H9 (cell line): ENCODE measurements at regions not wholly inside any gene's neighbourhood (a gene's known extent, or its start where the extent isn't known, plus 50 kb on each side); places are given as distances from the start of the nearest gene placed in this dataset.

ENCODE experiments used
- DNase-seq: peaks from one replicate; pipeline ENCODE4 v3.0.0-alpha.2; 2017
- H2AFZ ChIP-seq: one replicate; pipeline ENCODE4 v1.6.1; 2013; ENCODE audit warnings: mild to moderate bottlenecking, low read length, control low read depth, moderate library complexity
- H2AK5ac ChIP-seq: 2 replicates; pipeline ENCODE4 v1.6.1; 2013; ENCODE audit warnings: low read length, control low read depth, mixed read lengths; ENCODE audit not compliant: insufficient read length
- H2BK120ac ChIP-seq: one replicate; pipeline ENCODE4 v1.6.1; 2013; ENCODE audit warnings: low read depth, mild to moderate bottlenecking, low read length, control low read depth, inconsistent platforms; ENCODE audit not compliant: poor library complexity, severe bottlenecking
- H2BK12ac ChIP-seq: 2 replicates; pipeline ENCODE4 v1.6.1; 2013; ENCODE audit warnings: low read length, control low read depth, mixed read lengths, low read depth; ENCODE audit not compliant: insufficient read length
- H2BK15ac ChIP-seq: 2 replicates; pipeline ENCODE4 v1.6.1; 2013; ENCODE audit warnings: low read depth, low read length, control low read depth
- H2BK20ac ChIP-seq: one replicate; pipeline ENCODE4 v1.6.1; 2013; ENCODE audit warnings: low read depth, mild to moderate bottlenecking, low read length, control low read depth, inconsistent platforms; ENCODE audit not compliant: poor library complexity, severe bottlenecking
- H2BK5ac ChIP-seq: 2 replicates; pipeline ENCODE4 v1.6.1; 2013; ENCODE audit warnings: low read length, control low read depth, mixed read lengths; ENCODE audit not compliant: insufficient read length
- H3K14ac ChIP-seq: 2 replicates; pipeline ENCODE4 v1.6.1; 2013; ENCODE audit warnings: low read length, control low read depth; ENCODE audit not compliant: insufficient read depth
- H3K18ac ChIP-seq: 2 replicates; pipeline ENCODE4 v1.6.1; 2013; ENCODE audit warnings: low read depth, mild to moderate bottlenecking, mixed read lengths, low read length, control low read depth; ENCODE audit not compliant: insufficient read length
- H3K23ac ChIP-seq: 2 replicates; pipeline ENCODE4 v1.6.1; 2013; ENCODE audit warnings: low read length, control low read depth, mixed read lengths, low read depth; ENCODE audit not compliant: insufficient read length
- H3K23me2 ChIP-seq: 2 replicates; pipeline ENCODE4 v1.6.1; 2013; ENCODE audit warnings: low read depth, mild to moderate bottlenecking, mixed read lengths, low read length, control low read depth; ENCODE audit not compliant: insufficient read length, poor library complexity, severe bottlenecking
- H3K27ac ChIP-seq: 2 replicates; pipeline ENCODE4 v1.5.1; 2013; ENCODE audit warnings: low read length, control low read depth, mixed read lengths, low read depth; ENCODE audit not compliant: insufficient read length
- H3K27me3 ChIP-seq: 2 replicates; pipeline ENCODE4 v1.6.1; 2013; ENCODE audit warnings: low read length, control low read depth, inconsistent platforms; ENCODE audit not compliant: insufficient read depth
- H3K4ac ChIP-seq: 2 replicates; pipeline ENCODE4 v1.6.1; 2013; ENCODE audit warnings: low read depth, mild to moderate bottlenecking, control low read depth, inconsistent platforms, low read length, moderate library complexity
- H3K4me1 ChIP-seq: 2 replicates; pipeline ENCODE4 v1.6.1; 2013; ENCODE audit warnings: low read length, control low read depth, inconsistent platforms; ENCODE audit not compliant: insufficient read depth
- H3K4me2 ChIP-seq: 2 replicates; pipeline ENCODE4 v1.6.1; 2013; ENCODE audit warnings: low read length, control low read depth, mixed read lengths; ENCODE audit not compliant: insufficient read length, insufficient read depth
- H3K56ac ChIP-seq: 2 replicates; pipeline ENCODE4 v1.6.1; 2013; ENCODE audit warnings: low read depth, mild to moderate bottlenecking, mixed read lengths, low read length, control low read depth; ENCODE audit not compliant: insufficient read length
- H3K79me1 ChIP-seq: 2 replicates; pipeline ENCODE4 v1.6.1; 2013; ENCODE audit warnings: low read depth, mild to moderate bottlenecking, moderate library complexity, low read length, control low read depth, inconsistent platforms; ENCODE audit not compliant: insufficient read depth, poor library complexity, severe bottlenecking
- H3K79me2 ChIP-seq: 2 replicates; pipeline ENCODE4 v1.6.1; 2013; ENCODE audit warnings: low read length, control low read depth, inconsistent platforms; ENCODE audit not compliant: insufficient read depth
- H3K9ac ChIP-seq: 2 replicates; pipeline ENCODE4 v1.6.1; 2013; ENCODE audit warnings: low read length, control low read depth, mixed read lengths; ENCODE audit not compliant: insufficient read length; ENCODE audit errors: extremely low read depth
- H3K9me3 ChIP-seq: one replicate; pipeline ENCODE4 v1.6.1; 2013; ENCODE audit warnings: low read depth, low read length, inconsistent platforms; ENCODE audit not compliant: control insufficient read depth
- H3T11ph ChIP-seq: one replicate; pipeline ENCODE4 v1.6.1; 2013; ENCODE audit warnings: mild to moderate bottlenecking, low read length, control low read depth, inconsistent platforms
- H4K20me1 ChIP-seq: one replicate; pipeline ENCODE4 v1.6.1; 2013; ENCODE audit not compliant: control insufficient read depth, insufficient read length, insufficient read depth
- H4K5ac ChIP-seq: 2 replicates; pipeline ENCODE4 v1.6.1; 2013; ENCODE audit warnings: low read depth, mild to moderate bottlenecking, mixed read lengths, low read length, control low read depth; ENCODE audit not compliant: insufficient read length
- H4K8ac ChIP-seq: replicated peaks from 2 replicates; pipeline ENCODE4 v1.6.1; 2013; ENCODE audit warnings: low read length, control low read depth, mixed read lengths, low read depth; ENCODE audit not compliant: insufficient read length
- H4K91ac ChIP-seq: 2 replicates; pipeline ENCODE4 v1.6.1; 2013; ENCODE audit warnings: low read depth, mild to moderate bottlenecking, moderate library complexity, mixed read lengths, low read length, control low read depth; ENCODE audit not compliant: insufficient read length
- H3K27ac Mint-ChIP-seq, 3 experiments: 2 replicates in 2 of 3; 3 replicates in 1 of 3; pipeline ENCODE4 v1.8.0; 2020 to 2021; ENCODE audit warnings: mixed read lengths in 3 of 3, mild to moderate bottlenecking in 1 of 3, moderate library complexity in 1 of 3
- H3K27me3 Mint-ChIP-seq: 2 replicates; pipeline ENCODE4 v1.8.0; 2021; ENCODE audit warnings: low read depth, mild to moderate bottlenecking, moderate library complexity, mixed read lengths
- H3K36me3 Mint-ChIP-seq, 3 experiments: 2 replicates in 2 of 3; 3 replicates in 1 of 3; pipeline ENCODE4 v1.8.0; 2020 to 2021; ENCODE audit warnings: low read depth in 3 of 3, mixed read lengths in 3 of 3; ENCODE audit not compliant: insufficient read depth in 1 of 3
- H3K4me1 Mint-ChIP-seq, 2 experiments: 2 replicates each; pipeline ENCODE4 v1.8.0; 2020; ENCODE audit warnings: mixed read lengths in 2 of 2
- H3K4me3 Mint-ChIP-seq, 2 experiments: 2 replicates in 1 of 2; 3 replicates in 1 of 2; pipeline ENCODE4 v1.8.0; 2020 to 2021; ENCODE audit warnings: mild to moderate bottlenecking in 2 of 2, mixed read lengths in 2 of 2, moderate library complexity in 1 of 2
- H3K9me3 Mint-ChIP-seq, 2 experiments: 2 replicates in 1 of 2; 3 replicates in 1 of 2; pipeline ENCODE4 v1.8.0; 2020; ENCODE audit warnings: mild to moderate bottlenecking in 2 of 2, mixed read lengths in 2 of 2, moderate library complexity in 1 of 2
- CTCF ChIP-seq: fragments of 200-600 bp; sonication (generic); conservative IDR thresholded peaks from 3 replicates; pipeline ENCODE4 v1.8.0; 2021; ENCODE audit warnings: antibody characterized with exemption, mild to moderate bottlenecking
- WGBS: extraction: QIAGEN DNeasy Blood & Tissue Kit; methylation state at CpG from one replicate; pipeline ENCODE4 v1.1.7; 2013; ENCODE audit warnings: missing lambda C conversion rate, low lambda C conversion rate, mixed read lengths; ENCODE audit not compliant: insufficient read length; ENCODE audit errors: extremely low coverage; 5-methylcytosine and 5-hydroxymethylcytosine counted together

GRCh38 chr4:71635139-71635748 is 148.6 kb downstream of the GC start:
- peak overlapping the region in 1 of 3 experiments; percentile 9; a peak in 2 of 7 replicates for H3K27ac Mint-ChIP-seq
- H3K4me1 ChIP-seq: no peaks in the 10 kb centered on the region; the same call in 1 of the 2 replicates
- no peak overlapping the region for H2BK20ac ChIP-seq

More at GRCh38 chr4:71635139-71635748, 148.6 kb downstream of the GC start:
- no peak overlapping the region for H2AFZ ChIP-seq
- H3K14ac ChIP-seq: no peak overlapping the region
- no peak overlapping the region for H4K5ac ChIP-seq
- no peak overlapping the region for H2BK120ac ChIP-seq
- no peak overlapping the region for H3K9ac ChIP-seq
- H3K23me2 ChIP-seq: no peaks in the 10 kb centered on the region
- H3K9me3 ChIP-seq: no peaks in the 10 kb centered on the region
- no peak overlapping the region for H4K91ac ChIP-seq
- H3T11ph ChIP-seq: no peak overlapping the region
- TF ChIP-seq CTCF: no peak
- H3K23ac ChIP-seq: no peak overlapping the region
- no peak overlapping the region for H2BK12ac ChIP-seq
- H3K27ac ChIP-seq: no peak overlapping the region
- H4K20me1 ChIP-seq: no peaks in the 10 kb centered on the region
- no peak overlapping the region for H3K56ac ChIP-seq
- Mint-ChIP-seq H3K4me1 (peaks cover 13 to 15% of the 10 kb centered on the region in 2 experiments), H3K36me3 (peaks cover 12 to 21% (median 17%) of the 10 kb centered on the region in 3 experiments), H3K27me3 (peaks cover 1% of the 10 kb centered on the region; the same call in 1 of the 2 replicates), H3K9me3 (peaks cover 17 to 20% of the 10 kb centered on the region in 2 experiments), H3K4me3 (no peak overlapping the region)
- H3K18ac ChIP-seq: no peak overlapping the region
- H3K79me1 ChIP-seq: no peaks in the 10 kb centered on the region
- H3K27me3 ChIP-seq: no peaks in the 10 kb centered on the region
- WGBS: no CpG with 5 or more reads among the region's 1 CpG
- no peak overlapping the region for H2BK15ac ChIP-seq
- H3K79me2 ChIP-seq: no peaks in the 10 kb centered on the region
- no peak for DNase-seq
- H3K4ac ChIP-seq: no peak overlapping the region
- H2BK5ac ChIP-seq: no peak overlapping the region
- no peak overlapping the region for H4K8ac ChIP-seq
- no peak overlapping the region for H2AK5ac ChIP-seq
- no peak overlapping the region for H3K4me2 ChIP-seq
